ENCODE measurements at regions not wholly inside any gene's neighbourhood (a gene's known extent, or its start where the extent isn't known, plus 50 kb on each side); places are given as distances from the start of the nearest gene placed in this dataset.
"Not testable (repeated sequence)": the region's sequence is repeated elsewhere in the genome, so short reads cannot be mapped to it uniquely, and the experiment has no call there.

GRCh38 chr2:185978634-185979407 lies 240.2 kb downstream of the FSIP2 start:
- WGBS, 2 donors = 57 to 73% methylated on average over 3 of the region's 3 CpGs
- Histone ChIP-seq H3K9me3 (no peaks in the 10 kb centered on the region), H3K27ac (no peak overlapping the region), H3K36me3 (ENCODE audit: low read depth, missing control alignments) (no peaks in the 10 kb centered on the region), H3K4me1 (no peaks in the 10 kb centered on the region), H3K4me3 (no peak overlapping the region), H3K27me3 (no peaks in the 10 kb centered on the region)
- no peak for DNase-seq
- intact Hi-C loops (cut with DNase I; ENCODE audit: low total_unique reads) = no loop called here
- no peak for TF ChIP-seq POLR2A (IDR thresholded peaks at IDR 0.05)
- TF ChIP-seq, protein P1, sequence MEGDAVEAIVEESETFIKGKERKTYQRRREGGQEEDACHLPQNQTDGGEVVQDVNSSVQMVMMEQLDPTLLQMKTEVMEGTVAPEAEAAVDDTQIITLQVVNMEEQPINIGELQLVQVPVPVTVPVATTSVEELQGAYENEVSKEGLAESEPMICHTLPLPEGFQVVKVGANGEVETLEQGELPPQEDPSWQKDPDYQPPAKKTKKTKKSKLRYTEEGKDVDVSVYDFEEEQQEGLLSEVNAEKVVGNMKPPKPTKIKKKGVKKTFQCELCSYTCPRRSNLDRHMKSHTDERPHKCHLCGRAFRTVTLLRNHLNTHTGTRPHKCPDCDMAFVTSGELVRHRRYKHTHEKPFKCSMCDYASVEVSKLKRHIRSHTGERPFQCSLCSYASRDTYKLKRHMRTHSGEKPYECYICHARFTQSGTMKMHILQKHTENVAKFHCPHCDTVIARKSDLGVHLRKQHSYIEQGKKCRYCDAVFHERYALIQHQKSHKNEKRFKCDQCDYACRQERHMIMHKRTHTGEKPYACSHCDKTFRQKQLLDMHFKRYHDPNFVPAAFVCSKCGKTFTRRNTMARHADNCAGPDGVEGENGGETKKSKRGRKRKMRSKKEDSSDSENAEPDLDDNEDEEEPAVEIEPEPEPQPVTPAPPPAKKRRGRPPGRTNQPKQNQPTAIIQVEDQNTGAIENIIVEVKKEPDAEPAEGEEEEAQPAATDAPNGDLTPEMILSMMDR (IDR thresholded peaks at IDR 0.05) = no peak

DNA sequence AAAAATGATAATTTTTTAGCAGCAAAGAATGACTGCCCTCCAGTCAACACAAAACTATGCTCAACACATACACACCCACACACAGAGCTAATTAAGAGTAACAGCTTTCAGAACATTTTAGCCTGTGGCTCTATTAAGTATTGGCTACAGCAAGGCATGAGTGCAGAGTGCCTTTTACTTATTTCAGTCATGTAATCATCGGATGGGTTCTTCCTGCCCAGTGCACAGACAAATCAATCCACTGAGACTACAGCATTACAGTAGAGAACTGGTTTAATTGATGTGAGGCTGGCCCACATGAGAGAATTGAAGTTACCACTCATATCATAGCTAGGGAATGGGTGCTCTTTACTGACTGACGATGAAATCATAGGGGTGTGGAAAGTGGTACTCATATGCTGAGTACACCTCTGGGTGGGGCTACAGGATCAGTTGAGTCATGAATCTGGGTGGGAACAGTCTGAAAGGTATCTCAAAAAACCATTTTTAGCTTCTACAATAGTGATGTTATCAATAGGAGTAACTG lies 241.0 kb downstream of the FSIP2 start:
- 84 to 91% methylated on average over 2 of the region's 2 CpGs for WGBS, 2 donors
- DNase-seq = no peak
- intact Hi-C loops (cut with DNase I; ENCODE audit: low total_unique reads) = no loop called here
- H3K27ac ChIP-seq = no peak overlapping the region
- H3K36me3 ChIP-seq (ENCODE audit: low read depth, missing control alignments) = no peaks in the 10 kb centered on the region
- H3K27me3 ChIP-seq = no peaks in the 10 kb centered on the region
- H3K9me3 ChIP-seq = no peaks in the 10 kb centered on the region
- H3K4me3 ChIP-seq = no peak overlapping the region
- TF ChIP-seq, protein P1 (IDR thresholded peaks at IDR 0.05) = no peak
- TF ChIP-seq POLR2A (IDR thresholded peaks at IDR 0.05) = no peak
- H3K4me1 ChIP-seq = no peaks in the 10 kb centered on the region

- 92 to 95% methylated on average over 3 of the region's 3 CpGs for WGBS, 2 donors
- intact Hi-C loops (cut with DNase I; ENCODE audit: low total_unique reads) = no loop called here
- no peak overlapping the region for H3K27ac ChIP-seq
- no peaks in the 10 kb centered on the region for H3K4me1 ChIP-seq
- no peak overlapping the region for H3K4me3 ChIP-seq
- no peaks in the 10 kb centered on the region for H3K36me3 ChIP-seq (ENCODE audit: low read depth, missing control alignments)
- no peaks in the 10 kb centered on the region for H3K27me3 ChIP-seq
- TF ChIP-seq, protein P1 (IDR thresholded peaks at IDR 0.05) = no peak
- TF ChIP-seq POLR2A (IDR thresholded peaks at IDR 0.05) = no peak
- DNase-seq = no peak
- no peaks in the 10 kb centered on the region for H3K9me3 ChIP-seq
These were observed 242.3 kb downstream of the FSIP2 start for GRCh38 chr2:185980944-185981343.

GRCh38 chr2:185984670-185985069 lies 246.1 kb downstream of the FSIP2 start:
- no peaks in the 10 kb centered on the region for H3K36me3 ChIP-seq (ENCODE audit: low read depth, missing control alignments)
- H3K4me1 ChIP-seq = no peaks in the 10 kb centered on the region
- 88 to 92% methylated on average over 1 of the region's 1 CpG for WGBS, 2 donors
- H3K27me3 ChIP-seq = no peaks in the 10 kb centered on the region
- no peak for DNase-seq
- TF ChIP-seq, protein P1 (IDR thresholded peaks at IDR 0.05) = no peak
- TF ChIP-seq POLR2A (IDR thresholded peaks at IDR 0.05) = no peak
- H3K27ac ChIP-seq = no peak overlapping the region
- H3K4me3 ChIP-seq = no peak overlapping the region
- H3K9me3 ChIP-seq = no peaks in the 10 kb centered on the region
- intact Hi-C loops (cut with DNase I; ENCODE audit: low total_unique reads) = no loop called here

GRCh38 chr2:185988907-185989306 lies 250.3 kb downstream of the FSIP2 start:
- H3K4me1 ChIP-seq; H3K27me3 ChIP-seq; H3K4me3 ChIP-seq; intact Hi-C loops (cut with DNase I; ENCODE audit: low total_unique reads); DNase-seq; H3K9me3 ChIP-seq; H3K36me3 ChIP-seq (ENCODE audit: low read depth, missing control alignments); H3K27ac ChIP-seq: not testable (repeated sequence)
- WGBS, 2 donors = 93 to 96% methylated on average over 5 of the region's 5 CpGs
